HCT116 (cell line): ENCODE measurements at regions not wholly inside any gene's neighbourhood (a gene's known extent, or its start where the extent isn't known, plus 50 kb on each side); places are given as distances from the start of the nearest gene placed in this dataset.

Source experiments
- ATAC-seq: fragments of 200-7000 bp; cut with Tn5 transposase; 2 replicates; pipeline ENCODE4 v1.9.1; 2020; ENCODE audit warnings: mild to moderate bottlenecking, moderate library complexity
- BruUV-seq: library from RNA; stranded (reverse); fragments of 400-500 nt; replicated peaks from 2 replicates; lab custom pipeline; 2021; lab: Mats Ljungman, UMichigan
- CTCF ChIA-PET: fragments of 300-600 bp; sonication (Branson Sonifier 250); formaldehyde crosslinking; loops from one replicate; lab custom pipeline; 2021; ENCODE audit warnings: antibody characterized with exemption; lab: Charles Lee
- POLR2A ChIA-PET: fragments of 300-600, 350-600 bp; sonication (Branson Sonifier 250); formaldehyde crosslinking; loops from one replicate; lab custom pipeline; 2021; ENCODE audit warnings: antibody characterized with exemption; lab: Charles Lee
- RAD21 ChIA-PET, 2 experiments: fragments of 300-600 bp; sonication (Branson Sonifier 250); formaldehyde crosslinking; loops; one replicate each; lab custom pipeline; 2023; ENCODE audit warnings: low total read pairs in 2 of 2; ENCODE audit not compliant: uncharacterized antibody in 2 of 2, unreplicated experiment in 2 of 2, low non-redundant PET in 1 of 2; lab: Charles Lee
- DNase-seq: peaks from one replicate; pipeline ENCODE4 v3.0.0-alpha.2; 2010; ENCODE audit warnings: low read depth, low spot score
- H2AFZ ChIP-seq: fragments of 200-600 bp; shearing (Covaris generic), sonication (generic); 2 replicates; pipeline ENCODE4 v1.6.1; 2017; ENCODE audit warnings: low read depth, mixed run types, mixed read lengths, antibody characterized with exemption, low read length; ENCODE audit not compliant: poor library complexity, severe bottlenecking
- H3K27ac ChIP-seq: 2 replicates; pipeline ENCODE4 v1.5.1; 2012; ENCODE audit warnings: low read depth, low read length
- H3K27me3 ChIP-seq: fragments of 200-600 bp; sonication (generic); 2 replicates; pipeline ENCODE4 v1.6.1; 2016; ENCODE audit warnings: mixed run types, low read length, mixed read lengths; ENCODE audit not compliant: insufficient read depth
- H3K36me3 ChIP-seq, 2 experiments: fragments of 200-500 bp in 1 of 2; fragments of 200-600 bp in 1 of 2; sonication (Bioruptor generic) in 1 of 2; sonication (generic) in 1 of 2; 2 replicates each; pipeline versions ENCODE4 v1.5.1 to v1.6.1; 2014 to 2016; ENCODE audit warnings: low read length in 2 of 2, inconsistent platforms in 1 of 2, mixed read lengths in 1 of 2, mixed run types in 1 of 2; ENCODE audit not compliant: insufficient read depth in 2 of 2, control insufficient read depth in 1 of 2
- H3K4me1 ChIP-seq, 2 experiments: fragments of 200-600 bp in 1 of 2; sonication (generic) in 1 of 2; 2 replicates each; pipeline versions ENCODE4 v1.5.1 to v1.6.1; 2012 to 2017; ENCODE audit warnings: low read length in 2 of 2, inconsistent platforms in 1 of 2, mild to moderate bottlenecking in 1 of 2, mixed read lengths in 1 of 2, mixed run types in 1 of 2, moderate library complexity in 1 of 2; ENCODE audit not compliant: insufficient read depth in 2 of 2, control insufficient read depth in 1 of 2
- H3K4me2 ChIP-seq: fragments of 200-600 bp; sonication (generic); 2 replicates; pipeline ENCODE4 v1.6.1; 2017; ENCODE audit warnings: mixed run types, low read length, mixed read lengths
- H3K4me3 ChIP-seq, 2 experiments: fragments of 200-600 bp in 1 of 2; sonication (generic) in 1 of 2; replicated peaks in 1 of 2; 2 replicates each; pipeline ENCODE4 v1.5.1; 2011 to 2016; ENCODE audit warnings: low read length in 2 of 2, control low read depth in 1 of 2, low read depth in 1 of 2, mild to moderate bottlenecking in 1 of 2, mixed read lengths in 1 of 2, mixed run types in 1 of 2
- H3K79me2 ChIP-seq: fragments of 200-600 bp; sonication (generic); 2 replicates; pipeline ENCODE4 v1.6.1; 2017; ENCODE audit warnings: mild to moderate bottlenecking, mixed run types, low read length, moderate library complexity, mixed read lengths; ENCODE audit not compliant: insufficient read depth
- H3K9ac ChIP-seq: fragments of 200-600 bp; sonication (generic); 2 replicates; pipeline ENCODE4 v1.6.1; 2016; ENCODE audit warnings: low read length, mixed read lengths
- H3K9me2 ChIP-seq: fragments of 200-600 bp; sonication (generic), shearing (Covaris generic); 2 replicates; pipeline ENCODE4 v1.6.1; 2017; ENCODE audit warnings: mixed run types, mild to moderate bottlenecking, moderate library complexity; ENCODE audit not compliant: insufficient read depth
- H3K9me3 ChIP-seq, 2 experiments: fragments of 200-500 bp in 1 of 2; fragments of 200-600 bp in 1 of 2; sonication (Bioruptor generic) in 1 of 2; sonication (generic) in 1 of 2; 2 replicates each; pipeline ENCODE4 v1.6.1; 2014 to 2017; ENCODE audit warnings: low read length in 2 of 2, mixed read lengths in 2 of 2, inconsistent platforms in 1 of 2, low read depth in 1 of 2, mild to moderate bottlenecking in 1 of 2, mixed run types in 1 of 2, moderate library complexity in 1 of 2; ENCODE audit not compliant: control insufficient read depth in 1 of 2, insufficient read depth in 1 of 2
- H4K20me1 ChIP-seq: fragments of 200-600 bp; sonication (generic), shearing (Covaris generic); 2 replicates; pipeline ENCODE4 v1.6.1; 2017; ENCODE audit warnings: mixed run types, mild to moderate bottlenecking, moderate library complexity; ENCODE audit not compliant: insufficient read depth
- CBX3 ChIP-seq: IDR thresholded peaks from 2 replicates; pipeline ENCODE4 v1.6.1; 2012; ENCODE audit warnings: low read depth
- CEBPB ChIP-seq: IDR thresholded peaks from 2 replicates; pipeline ENCODE4 v1.6.1; 2012; ENCODE audit warnings: low read depth
- EGR1 ChIP-seq: IDR thresholded peaks from 2 replicates; pipeline ENCODE4 v1.6.1; 2012; ENCODE audit warnings: low read depth
- ELF1 ChIP-seq: IDR thresholded peaks from 2 replicates; pipeline ENCODE4 v1.6.1; 2012; ENCODE audit warnings: low read depth, borderline replicate concordance
- EZH2 ChIP-seq: fragments of 200-600 bp; sonication (generic); IDR thresholded peaks from 2 replicates; pipeline ENCODE4 v1.6.1; 2017; ENCODE audit warnings: antibody characterized with exemption, mixed run types
- EZH2phosphoT487 ChIP-seq: fragments of 200-600 bp; IDR thresholded peaks from 2 replicates; pipeline ENCODE4 v1.6.1; 2018; ENCODE audit warnings: antibody characterized with exemption, borderline replicate concordance
- FOSL1 ChIP-seq: IDR thresholded peaks from 2 replicates; pipeline ENCODE4 v1.6.1; 2012; ENCODE audit warnings: low read depth
- JUND ChIP-seq: IDR thresholded peaks from 2 replicates; pipeline ENCODE4 v1.6.1; 2012
- POLR2A ChIP-seq: IDR thresholded peaks from 2 replicates; pipeline ENCODE4 v1.7.0; 2011; ENCODE audit warnings: borderline replicate concordance; ENCODE audit not compliant: insufficient read depth, insufficient read length; ENCODE audit errors: extremely low read depth
- POLR2AphosphoS5 ChIP-seq: IDR thresholded peaks from 2 replicates; pipeline ENCODE4 v1.6.1; 2011; ENCODE audit warnings: mild to moderate bottlenecking, low read depth, low read length, moderate library complexity
- RAD21 ChIP-seq: IDR thresholded peaks from 2 replicates; pipeline ENCODE4 v1.6.1; 2012; ENCODE audit warnings: low read depth, mild to moderate bottlenecking
- SIN3A ChIP-seq: IDR thresholded peaks from 2 replicates; pipeline ENCODE4 v1.6.1; 2012; ENCODE audit warnings: low read depth
- SP1 ChIP-seq: IDR thresholded peaks from 2 replicates; pipeline ENCODE4 v1.6.1; 2012; ENCODE audit warnings: low read depth
- TCF7L2 ChIP-seq: IDR thresholded peaks from 2 replicates; pipeline ENCODE4 v1.7.0; 2011; ENCODE audit warnings: borderline replicate concordance, inconsistent platforms; ENCODE audit not compliant: insufficient read depth, insufficient read length; ENCODE audit errors: extremely low read depth
- ZBTB33 ChIP-seq: IDR thresholded peaks from 2 replicates; pipeline ENCODE4 v1.6.1; 2011; ENCODE audit warnings: mild to moderate bottlenecking, low read length, moderate library complexity; ENCODE audit not compliant: insufficient replicate concordance; ENCODE audit errors: extremely low read depth
- ZFX ChIP-seq: fragments of 450-650 bp; IDR thresholded peaks from 2 replicates; pipeline ENCODE4 v1.6.1; 2017
- ZNF274 ChIP-seq: fragments of 200-500 bp; sonication (Bioruptor generic); IDR thresholded peaks from 2 replicates; pipeline ENCODE4 v1.6.1; 2014; ENCODE audit warnings: mild to moderate bottlenecking, low read depth, low read length, inconsistent platforms
- intact Hi-C: fragments of 100-400 bp; cut with micrococcal nuclease; formaldehyde crosslinking; loops from 2 replicates; pipeline ENCODE4 v1.10.0; 2022
- TF ChIP-seq, protein P1 (sequence below): IDR thresholded peaks from 2 replicates; pipeline ENCODE4 v1.6.1; 2012; ENCODE audit warnings: low read depth
- TF ChIP-seq, protein P2 (sequence below): IDR thresholded peaks from 2 replicates; pipeline ENCODE4 v1.6.1; 2012
- TF ChIP-seq, protein P3 (sequence below), 3 experiments: fragments of 200-600 bp in 1 of 3; sonication (generic) in 1 of 3; IDR thresholded peaks in 2 of 3; conservative IDR thresholded peaks in 1 of 3; 2 replicates each; pipeline ENCODE4 v1.5.1; 2012 to 2017; ENCODE audit warnings: low read depth in 2 of 3, low read length in 2 of 3, antibody characterized with exemption in 1 of 3, borderline replicate concordance in 1 of 3, control low read depth in 1 of 3, mild to moderate bottlenecking in 1 of 3, mixed read lengths in 1 of 3, mixed run types in 1 of 3, moderate library complexity in 1 of 3; ENCODE audit not compliant: insufficient read depth in 1 of 3

- Histone ChIP-seq H3K4me2 (no peak overlapping the region), H3K36me3 (no peaks in the 10 kb centered on the region), H3K9me3 (peaks cover 7 to 29% of the 10 kb centered on the region in 2 experiments; a peak in 2 of 4 replicates), H3K9ac (no peak overlapping the region), H3K9me2 (no peaks in the 10 kb centered on the region), H3K27ac (no peak overlapping the region), H3K79me2 (no peaks in the 10 kb centered on the region), H2AFZ (no peak overlapping the region), H3K4me1 (no peaks in the 10 kb centered on the region), H4K20me1 (no peaks in the 10 kb centered on the region), H3K4me3 (no peak overlapping the region), H3K27me3 (no peaks in the 10 kb centered on the region)
- RAD21 ChIA-PET, result no interaction called here
- DNase-seq (no peak), ATAC-seq (no peak)
- intact Hi-C loops, result no loop called here
- POLR2A ChIA-PET, result no interaction called here
- TF ChIP-seq, protein P1, sequence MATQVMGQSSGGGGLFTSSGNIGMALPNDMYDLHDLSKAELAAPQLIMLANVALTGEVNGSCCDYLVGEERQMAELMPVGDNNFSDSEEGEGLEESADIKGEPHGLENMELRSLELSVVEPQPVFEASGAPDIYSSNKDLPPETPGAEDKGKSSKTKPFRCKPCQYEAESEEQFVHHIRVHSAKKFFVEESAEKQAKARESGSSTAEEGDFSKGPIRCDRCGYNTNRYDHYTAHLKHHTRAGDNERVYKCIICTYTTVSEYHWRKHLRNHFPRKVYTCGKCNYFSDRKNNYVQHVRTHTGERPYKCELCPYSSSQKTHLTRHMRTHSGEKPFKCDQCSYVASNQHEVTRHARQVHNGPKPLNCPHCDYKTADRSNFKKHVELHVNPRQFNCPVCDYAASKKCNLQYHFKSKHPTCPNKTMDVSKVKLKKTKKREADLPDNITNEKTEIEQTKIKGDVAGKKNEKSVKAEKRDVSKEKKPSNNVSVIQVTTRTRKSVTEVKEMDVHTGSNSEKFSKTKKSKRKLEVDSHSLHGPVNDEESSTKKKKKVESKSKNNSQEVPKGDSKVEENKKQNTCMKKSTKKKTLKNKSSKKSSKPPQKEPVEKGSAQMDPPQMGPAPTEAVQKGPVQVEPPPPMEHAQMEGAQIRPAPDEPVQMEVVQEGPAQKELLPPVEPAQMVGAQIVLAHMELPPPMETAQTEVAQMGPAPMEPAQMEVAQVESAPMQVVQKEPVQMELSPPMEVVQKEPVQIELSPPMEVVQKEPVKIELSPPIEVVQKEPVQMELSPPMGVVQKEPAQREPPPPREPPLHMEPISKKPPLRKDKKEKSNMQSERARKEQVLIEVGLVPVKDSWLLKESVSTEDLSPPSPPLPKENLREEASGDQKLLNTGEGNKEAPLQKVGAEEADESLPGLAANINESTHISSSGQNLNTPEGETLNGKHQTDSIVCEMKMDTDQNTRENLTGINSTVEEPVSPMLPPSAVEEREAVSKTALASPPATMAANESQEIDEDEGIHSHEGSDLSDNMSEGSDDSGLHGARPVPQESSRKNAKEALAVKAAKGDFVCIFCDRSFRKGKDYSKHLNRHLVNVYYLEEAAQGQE, result no peak
- TF ChIP-seq CEBPB (no peak), ELF1 (no peak), ZNF274 (no peak), SP1 (no peak), CBX3 (no peak), ZFX (no peak), POLR2AphosphoS5 (no peak), EZH2phosphoT487 (no peak), TCF7L2 (no peak), ZBTB33 (no peak), EZH2 (no peak), POLR2A (no peak), RAD21 (no peak), EGR1 (no peak), JUND (no peak), FOSL1 (no peak), SIN3A (no peak)
- TF ChIP-seq, protein P2, sequence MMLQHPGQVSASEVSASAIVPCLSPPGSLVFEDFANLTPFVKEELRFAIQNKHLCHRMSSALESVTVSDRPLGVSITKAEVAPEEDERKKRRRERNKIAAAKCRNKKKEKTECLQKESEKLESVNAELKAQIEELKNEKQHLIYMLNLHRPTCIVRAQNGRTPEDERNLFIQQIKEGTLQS, result no peak
- TF ChIP-seq, protein P3, sequence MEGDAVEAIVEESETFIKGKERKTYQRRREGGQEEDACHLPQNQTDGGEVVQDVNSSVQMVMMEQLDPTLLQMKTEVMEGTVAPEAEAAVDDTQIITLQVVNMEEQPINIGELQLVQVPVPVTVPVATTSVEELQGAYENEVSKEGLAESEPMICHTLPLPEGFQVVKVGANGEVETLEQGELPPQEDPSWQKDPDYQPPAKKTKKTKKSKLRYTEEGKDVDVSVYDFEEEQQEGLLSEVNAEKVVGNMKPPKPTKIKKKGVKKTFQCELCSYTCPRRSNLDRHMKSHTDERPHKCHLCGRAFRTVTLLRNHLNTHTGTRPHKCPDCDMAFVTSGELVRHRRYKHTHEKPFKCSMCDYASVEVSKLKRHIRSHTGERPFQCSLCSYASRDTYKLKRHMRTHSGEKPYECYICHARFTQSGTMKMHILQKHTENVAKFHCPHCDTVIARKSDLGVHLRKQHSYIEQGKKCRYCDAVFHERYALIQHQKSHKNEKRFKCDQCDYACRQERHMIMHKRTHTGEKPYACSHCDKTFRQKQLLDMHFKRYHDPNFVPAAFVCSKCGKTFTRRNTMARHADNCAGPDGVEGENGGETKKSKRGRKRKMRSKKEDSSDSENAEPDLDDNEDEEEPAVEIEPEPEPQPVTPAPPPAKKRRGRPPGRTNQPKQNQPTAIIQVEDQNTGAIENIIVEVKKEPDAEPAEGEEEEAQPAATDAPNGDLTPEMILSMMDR (IDR thresholded peaks at IDR 0.05 in 2 of 3, conservative IDR thresholded peaks at IDR 0.05 in 1 of 3; ENCODE audit: borderline replicate concordance in 1 of 3, insufficient read depth in 1 of 3, low read depth in 2 of 3, low read length in 2 of 3), result no peak
- no TSS peak for BruUV-seq
- CTCF ChIA-PET, result no interaction called here
Observed at GRCh38 chr16:62816971-62817519, 780.8 kb upstream of the CDH8 start.
